HepG2 (cell line): ENCODE measurements at regions not wholly inside any gene's neighbourhood (a gene's known extent, or its start where the extent isn't known, plus 50 kb on each side); places are given as distances from the start of the nearest gene placed in this dataset.

Experiments
- ELF1 ChIP-seq: sonication (generic); formaldehyde crosslinking; IDR thresholded peaks from 2 replicates; pipeline ENCODE4 v1.4.0; 2020; ENCODE audit warnings: missing genetic modification reagents
- FOXP1 ChIP-seq, 2 experiments: fragments of 450-650 bp in 1 of 2; IDR thresholded peaks; 2 replicates each; pipeline ENCODE4 v1.6.1; 2017 to 2018; ENCODE audit warnings: antibody characterized with exemption in 1 of 2
- HMG20B ChIP-seq: conservative IDR thresholded peaks from 2 replicates; pipeline ENCODE4 v1.6.1; 2016; ENCODE audit warnings: missing genetic modification reagents, missing compliant biosample characterization
- KAT2B ChIP-seq: fragments of 150-350 bp; IDR thresholded peaks from 2 replicates; pipeline ENCODE4 v1.6.1; 2014; ENCODE audit warnings: low read depth, low read length, borderline replicate concordance
- NFE2L2 ChIP-seq: fragments of 150-350 bp; IDR thresholded peaks from 2 replicates; pipeline ENCODE4 v1.6.1; 2014; ENCODE audit warnings: low read length
- NR2F1 ChIP-seq, 2 experiments: fragments of 450-650 bp in 1 of 2; formaldehyde crosslinking in 1 of 2; IDR thresholded peaks; 2 replicates each; pipeline versions ENCODE4 v1.5.0 to v1.6.1; 2016 to 2020; ENCODE audit warnings: mild to moderate bottlenecking in 1 of 2, missing compliant biosample characterization in 1 of 2, missing genetic modification reagents in 1 of 2, moderate library complexity in 1 of 2
- PRPF4 ChIP-seq: fragments of 200-400 bp; formaldehyde crosslinking; IDR thresholded peaks from 2 replicates; pipeline ENCODE4 v1.6.1; 2016; ENCODE audit warnings: low read length, low read depth; ENCODE audit not compliant: poor library complexity, severe bottlenecking
- SMC3 ChIP-seq: IDR thresholded peaks from 2 replicates; pipeline ENCODE4 v1.6.1; 2011; ENCODE audit warnings: low read length, improper control_type of control experiment
- TARDBP ChIP-seq: sonication (generic); formaldehyde crosslinking; IDR thresholded peaks from 2 replicates; pipeline ENCODE4 v1.8.0; 2022; ENCODE audit warnings: mild to moderate bottlenecking, missing genetic modification reagents
- ZNF329 ChIP-seq: sonication (generic); formaldehyde crosslinking; IDR thresholded peaks from 2 replicates; pipeline ENCODE4 v1.9.0; 2021; ENCODE audit warnings: low read depth, mild to moderate bottlenecking, missing genetic modification reagents
- ZNF510 ChIP-seq: sonication (generic); formaldehyde crosslinking; IDR thresholded peaks from 2 replicates; pipeline ENCODE4 v1.4.0; 2020; ENCODE audit warnings: low read depth, mild to moderate bottlenecking, missing genetic modification reagents
- TF ChIP-seq, protein P1 (sequence below): sonication (generic); formaldehyde crosslinking; IDR thresholded peaks from 2 replicates; pipeline ENCODE4 v1.5.0; 2020; ENCODE audit warnings: mild to moderate bottlenecking, missing genetic modification reagents, moderate library complexity
- TF ChIP-seq, protein P2 (sequence below): sonication (generic); formaldehyde crosslinking; IDR thresholded peaks from 2 replicates; pipeline ENCODE4 v1.4.0; 2020; ENCODE audit warnings: mild to moderate bottlenecking, missing genetic modification reagents, borderline replicate concordance

DNA sequence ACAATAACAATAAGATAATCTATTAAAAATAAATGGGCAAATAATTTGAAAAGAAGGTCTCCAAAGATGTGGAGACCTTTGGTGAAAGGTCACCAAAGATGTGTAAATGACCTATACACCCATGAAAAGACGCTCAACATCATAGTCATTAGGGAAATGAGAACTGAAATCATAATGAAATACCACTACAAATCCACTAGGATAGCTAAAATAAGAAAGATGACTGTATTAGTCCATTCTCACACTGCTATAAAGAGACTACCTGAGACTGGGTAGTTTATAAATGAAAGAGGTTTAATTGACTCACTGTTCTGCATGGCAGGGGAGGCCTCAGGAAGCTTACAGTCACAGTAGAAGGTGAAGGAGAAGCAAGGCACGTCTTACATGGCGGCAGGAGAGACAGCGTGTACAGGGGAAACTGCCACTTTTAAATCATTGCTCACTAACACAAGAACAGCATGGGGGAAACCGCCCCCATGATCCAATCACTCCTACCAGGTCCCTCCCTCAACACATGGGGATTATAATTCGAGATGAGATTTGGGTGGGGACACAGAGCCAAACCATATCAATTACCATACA, 339.6 kb downstream of the ENC1 start:
- no peak for TF ChIP-seq SMC3
- no peak for TF ChIP-seq PRPF4
- TF ChIP-seq NFE2L2 = no peak
- no peak for TF ChIP-seq FOXP1 (IDR thresholded peaks at IDR 0.05)
- TF ChIP-seq FOXP1 (CRISPR knock-in tag; IDR thresholded peaks at IDR 0.05) = no peak
- no peak for TF ChIP-seq ZNF510 (CRISPR knock-in tag)
- no peak for TF ChIP-seq HMG20B
- TF ChIP-seq, protein P1, sequence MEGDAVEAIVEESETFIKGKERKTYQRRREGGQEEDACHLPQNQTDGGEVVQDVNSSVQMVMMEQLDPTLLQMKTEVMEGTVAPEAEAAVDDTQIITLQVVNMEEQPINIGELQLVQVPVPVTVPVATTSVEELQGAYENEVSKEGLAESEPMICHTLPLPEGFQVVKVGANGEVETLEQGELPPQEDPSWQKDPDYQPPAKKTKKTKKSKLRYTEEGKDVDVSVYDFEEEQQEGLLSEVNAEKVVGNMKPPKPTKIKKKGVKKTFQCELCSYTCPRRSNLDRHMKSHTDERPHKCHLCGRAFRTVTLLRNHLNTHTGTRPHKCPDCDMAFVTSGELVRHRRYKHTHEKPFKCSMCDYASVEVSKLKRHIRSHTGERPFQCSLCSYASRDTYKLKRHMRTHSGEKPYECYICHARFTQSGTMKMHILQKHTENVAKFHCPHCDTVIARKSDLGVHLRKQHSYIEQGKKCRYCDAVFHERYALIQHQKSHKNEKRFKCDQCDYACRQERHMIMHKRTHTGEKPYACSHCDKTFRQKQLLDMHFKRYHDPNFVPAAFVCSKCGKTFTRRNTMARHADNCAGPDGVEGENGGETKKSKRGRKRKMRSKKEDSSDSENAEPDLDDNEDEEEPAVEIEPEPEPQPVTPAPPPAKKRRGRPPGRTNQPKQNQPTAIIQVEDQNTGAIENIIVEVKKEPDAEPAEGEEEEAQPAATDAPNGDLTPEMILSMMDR (CRISPR knock-in tag) = no peak
- no peak for TF ChIP-seq ZNF329 (CRISPR knock-in tag)
- TF ChIP-seq, protein P2, sequence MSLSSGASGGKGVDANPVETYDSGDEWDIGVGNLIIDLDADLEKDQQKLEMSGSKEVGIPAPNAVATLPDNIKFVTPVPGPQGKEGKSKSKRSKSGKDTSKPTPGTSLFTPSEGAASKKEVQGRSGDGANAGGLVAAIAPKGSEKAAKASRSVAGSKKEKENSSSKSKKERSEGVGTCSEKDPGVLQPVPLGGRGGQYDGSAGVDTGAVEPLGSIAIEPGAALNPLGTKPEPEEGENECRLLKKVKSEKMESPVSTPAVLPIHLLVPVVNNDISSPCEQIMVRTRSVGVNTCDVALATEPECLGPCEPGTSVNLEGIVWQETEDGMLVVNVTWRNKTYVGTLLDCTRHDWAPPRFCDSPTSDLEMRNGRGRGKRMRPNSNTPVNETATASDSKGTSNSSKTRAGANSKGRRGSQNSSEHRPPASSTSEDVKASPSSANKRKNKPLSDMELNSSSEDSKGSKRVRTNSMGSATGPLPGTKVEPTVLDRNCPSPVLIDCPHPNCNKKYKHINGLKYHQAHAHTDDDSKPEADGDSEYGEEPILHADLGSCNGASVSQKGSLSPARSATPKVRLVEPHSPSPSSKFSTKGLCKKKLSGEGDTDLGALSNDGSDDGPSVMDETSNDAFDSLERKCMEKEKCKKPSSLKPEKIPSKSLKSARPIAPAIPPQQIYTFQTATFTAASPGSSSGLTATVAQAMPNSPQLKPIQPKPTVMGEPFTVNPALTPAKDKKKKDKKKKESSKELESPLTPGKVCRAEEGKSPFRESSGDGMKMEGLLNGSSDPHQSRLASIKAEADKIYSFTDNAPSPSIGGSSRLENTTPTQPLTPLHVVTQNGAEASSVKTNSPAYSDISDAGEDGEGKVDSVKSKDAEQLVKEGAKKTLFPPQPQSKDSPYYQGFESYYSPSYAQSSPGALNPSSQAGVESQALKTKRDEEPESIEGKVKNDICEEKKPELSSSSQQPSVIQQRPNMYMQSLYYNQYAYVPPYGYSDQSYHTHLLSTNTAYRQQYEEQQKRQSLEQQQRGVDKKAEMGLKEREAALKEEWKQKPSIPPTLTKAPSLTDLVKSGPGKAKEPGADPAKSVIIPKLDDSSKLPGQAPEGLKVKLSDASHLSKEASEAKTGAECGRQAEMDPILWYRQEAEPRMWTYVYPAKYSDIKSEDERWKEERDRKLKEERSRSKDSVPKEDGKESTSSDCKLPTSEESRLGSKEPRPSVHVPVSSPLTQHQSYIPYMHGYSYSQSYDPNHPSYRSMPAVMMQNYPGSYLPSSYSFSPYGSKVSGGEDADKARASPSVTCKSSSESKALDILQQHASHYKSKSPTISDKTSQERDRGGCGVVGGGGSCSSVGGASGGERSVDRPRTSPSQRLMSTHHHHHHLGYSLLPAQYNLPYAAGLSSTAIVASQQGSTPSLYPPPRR (CRISPR knock-in tag) = no peak
- no peak for TF ChIP-seq KAT2B
- no peak for TF ChIP-seq TARDBP (CRISPR knock-in tag)
- no peak for TF ChIP-seq ELF1 (CRISPR knock-in tag)
- no peak for TF ChIP-seq NR2F1 (CRISPR knock-in tag; IDR thresholded peaks at IDR 0.05)
